AG04449 (cell line): ENCODE measurements at regions not wholly inside any gene's neighbourhood (a gene's known extent, or its start where the extent isn't known, plus 50 kb on each side); places are given as distances from the start of the nearest gene placed in this dataset.

Source experiments
- CTCF ChIA-PET: fragments of 350-600 bp; formaldehyde crosslinking; extraction: SDS; loops from one replicate; lab custom pipeline; 2021; ENCODE audit warnings: antibody characterized with exemption; lab: Yijun Ruan, JAX
- POLR2A ChIA-PET: fragments of 400-600, 350-600 bp; formaldehyde crosslinking; extraction: SDS; loops from one replicate; lab custom pipeline; 2020; ENCODE audit warnings: antibody characterized with exemption, inconsistent platforms; lab: Yijun Ruan, JAX
- DNase-seq: peaks from one replicate; pipeline ENCODE4 v3.0.0-alpha.2; 2010; ENCODE audit warnings: low read depth, low spot score
- H3K4me3 ChIP-seq: 2 replicates; pipeline ENCODE4 v1.5.1; 2011; ENCODE audit warnings: low read depth, mild to moderate bottlenecking, control low read depth, low read length
- CTCF ChIP-seq: IDR thresholded peaks from one replicate; pipeline ENCODE4 v1.5.1; 2011; ENCODE audit warnings: mild to moderate bottlenecking, moderate library complexity, low read length, control low read depth, inconsistent platforms; ENCODE audit not compliant: insufficient read depth; ENCODE audit errors: missing control alignments

- TF ChIP-seq CTCF: no peak
- CTCF ChIA-PET: no interaction called here
- POLR2A ChIA-PET: no interaction called here
- H3K4me3 ChIP-seq: no peak overlapping the region
- DNase-seq: no peak
Observed at GRCh38 chr9:28260330-28260729, 687.0 kb upstream of the C9orf72 start.

- no peak for TF ChIP-seq CTCF
- ChIA-PET POLR2A (no interaction called here), CTCF (no interaction called here)
- DNase-seq: no peak
- no peak overlapping the region for H3K4me3 ChIP-seq
Observed at GRCh38 chr9:28264368-28264767, 691.1 kb upstream of the C9orf72 start.

GRCh38 chr9:28267351-28267750 lies 694.1 kb upstream of the C9orf72 start:
- no peak for DNase-seq
- CTCF ChIA-PET: no interaction called here
- TF ChIP-seq CTCF: no peak
- POLR2A ChIA-PET: no interaction called here
- no peak overlapping the region for H3K4me3 ChIP-seq

- no peak overlapping the region for H3K4me3 ChIP-seq
- POLR2A ChIA-PET: no interaction called here
- DNase-seq: no peak
- CTCF ChIA-PET: no interaction called here
- no peak for TF ChIP-seq CTCF
Observed at GRCh38 chr9:28270156-28270555, 696.9 kb upstream of the C9orf72 start.

- no peak overlapping the region for H3K4me3 ChIP-seq
- TF ChIP-seq CTCF: no peak
- no peak for DNase-seq
- POLR2A ChIA-PET: no interaction called here
- CTCF ChIA-PET: no interaction called here
Observed at GRCh38 chr9:28272127-28272526, 698.8 kb upstream of the C9orf72 start.

GRCh38 chr9:28287455-28287854 lies 714.2 kb upstream of the C9orf72 start:
- no peak for TF ChIP-seq CTCF
- H3K4me3 ChIP-seq: no peak overlapping the region
- DNase-seq: no peak
- ChIA-PET CTCF (no interaction called here), POLR2A (no interaction called here)
